Thyroid gland (tissue), 4 donors: ENCODE measurements at regions not wholly inside any gene's neighbourhood (a gene's known extent, or its start where the extent isn't known, plus 50 kb on each side); places are given as distances from the start of the nearest gene placed in this dataset.

Experiments
- DNase-seq, 2 donors: peaks; one replicate each; pipeline ENCODE4 v3.0.0-alpha.2; 2019
- H3K27ac ChIP-seq, 3 donors: fragments of 200-600 bp; sonication (generic); 1 replicate in 2 of 3; 2 replicates in 1 of 3; pipeline ENCODE4 v1.5.1; 2016 to 2019; ENCODE audit warnings: mild to moderate bottlenecking in 1 of 3, moderate library complexity in 1 of 3
- H3K27me3 ChIP-seq: fragments of 200-600 bp; sonication (generic); one replicate; pipeline ENCODE4 v1.5.1; 2019
- H3K36me3 ChIP-seq, 2 donors: fragments of 200-600 bp; sonication (generic); one replicate each; pipeline ENCODE4 v1.5.1; 2016 to 2019
- H3K4me1 ChIP-seq, 2 donors: fragments of 200-600 bp; sonication (generic); one replicate each; pipeline ENCODE4 v1.5.1; 2017 to 2019
- H3K4me3 ChIP-seq, 3 donors: fragments of 200-600 bp; sonication (generic); replicated peaks in 1 of 3; 1 replicate in 2 of 3; 2 replicates in 1 of 3; pipeline ENCODE4 v1.5.1; 2016; ENCODE audit warnings: mild to moderate bottlenecking in 1 of 3
- H3K9me3 ChIP-seq: fragments of 200-600 bp; sonication (generic); one replicate; pipeline ENCODE4 v1.5.1; 2017
- POLR2A ChIP-seq, 2 donors: fragments of 450-650 bp; IDR thresholded peaks; one replicate each; pipeline ENCODE4 v1.6.1; 2017; ENCODE audit warnings: antibody characterized with exemption in 2 of 2, mild to moderate bottlenecking in 2 of 2, moderate library complexity in 1 of 2
- WGBS, 2 donors: methylation state at CpG; one replicate each; pipeline ENCODE4 v1.1.5; 2017; 5-methylcytosine and 5-hydroxymethylcytosine counted together
- intact Hi-C: fragments of 100-400 bp; cut with DNase I; formaldehyde crosslinking; loops from one replicate; pipeline ENCODE4 v1.15.1; 2023
- TF ChIP-seq, protein P1 (sequence below), 6 experiments: fragments of 200-600 bp in 3 of 6; fragments of 450-650 bp in 3 of 6; sonication (generic) in 3 of 6; IDR thresholded peaks; one replicate each; pipeline ENCODE4 v1.5.1; 2016 to 2019; ENCODE audit warnings: antibody characterized with exemption in 6 of 6, mild to moderate bottlenecking in 2 of 6, inconsistent platforms in 1 of 6, moderate library complexity in 1 of 6

DNA sequence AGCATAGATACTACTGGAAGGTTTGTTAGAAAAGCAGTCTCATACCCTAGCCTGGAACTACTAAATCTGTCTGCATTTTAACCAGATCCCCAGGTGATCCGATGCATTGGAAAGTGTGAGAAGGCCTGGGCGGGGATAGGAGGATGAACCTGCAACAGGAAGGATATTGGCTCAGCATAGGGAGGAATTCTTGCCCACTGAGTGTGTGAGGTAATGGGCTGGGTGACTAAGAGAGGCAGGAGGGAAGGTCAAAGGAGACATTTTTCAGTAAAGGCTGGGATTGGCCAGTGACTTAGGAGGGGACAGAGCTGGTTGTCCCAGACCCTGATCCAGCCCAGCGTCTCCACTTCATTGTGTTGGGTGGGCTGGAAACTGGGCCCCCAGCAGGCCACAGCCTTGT is 191.0 kb upstream of the LRFN2 start:
- intact Hi-C loops = no loop called here
- Histone ChIP-seq H3K36me3 (no peaks in the 10 kb centered on the region), H3K4me1 (no peaks in the 10 kb centered on the region), H3K27ac (no peak overlapping the region), H3K4me3 (no peak overlapping the region), H3K27me3 (no peaks in the 10 kb centered on the region), H3K9me3 (no peaks in the 10 kb centered on the region)
- WGBS, 2 donors = 93 to 99% methylated on average over 3 of the region's 3 CpGs
- no peak for TF ChIP-seq POLR2A (IDR thresholded peaks at IDR 0.05)
- TF ChIP-seq, protein P1, sequence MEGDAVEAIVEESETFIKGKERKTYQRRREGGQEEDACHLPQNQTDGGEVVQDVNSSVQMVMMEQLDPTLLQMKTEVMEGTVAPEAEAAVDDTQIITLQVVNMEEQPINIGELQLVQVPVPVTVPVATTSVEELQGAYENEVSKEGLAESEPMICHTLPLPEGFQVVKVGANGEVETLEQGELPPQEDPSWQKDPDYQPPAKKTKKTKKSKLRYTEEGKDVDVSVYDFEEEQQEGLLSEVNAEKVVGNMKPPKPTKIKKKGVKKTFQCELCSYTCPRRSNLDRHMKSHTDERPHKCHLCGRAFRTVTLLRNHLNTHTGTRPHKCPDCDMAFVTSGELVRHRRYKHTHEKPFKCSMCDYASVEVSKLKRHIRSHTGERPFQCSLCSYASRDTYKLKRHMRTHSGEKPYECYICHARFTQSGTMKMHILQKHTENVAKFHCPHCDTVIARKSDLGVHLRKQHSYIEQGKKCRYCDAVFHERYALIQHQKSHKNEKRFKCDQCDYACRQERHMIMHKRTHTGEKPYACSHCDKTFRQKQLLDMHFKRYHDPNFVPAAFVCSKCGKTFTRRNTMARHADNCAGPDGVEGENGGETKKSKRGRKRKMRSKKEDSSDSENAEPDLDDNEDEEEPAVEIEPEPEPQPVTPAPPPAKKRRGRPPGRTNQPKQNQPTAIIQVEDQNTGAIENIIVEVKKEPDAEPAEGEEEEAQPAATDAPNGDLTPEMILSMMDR (IDR thresholded peaks at IDR 0.05) = no peak
- DNase-seq = no peak

DNA sequence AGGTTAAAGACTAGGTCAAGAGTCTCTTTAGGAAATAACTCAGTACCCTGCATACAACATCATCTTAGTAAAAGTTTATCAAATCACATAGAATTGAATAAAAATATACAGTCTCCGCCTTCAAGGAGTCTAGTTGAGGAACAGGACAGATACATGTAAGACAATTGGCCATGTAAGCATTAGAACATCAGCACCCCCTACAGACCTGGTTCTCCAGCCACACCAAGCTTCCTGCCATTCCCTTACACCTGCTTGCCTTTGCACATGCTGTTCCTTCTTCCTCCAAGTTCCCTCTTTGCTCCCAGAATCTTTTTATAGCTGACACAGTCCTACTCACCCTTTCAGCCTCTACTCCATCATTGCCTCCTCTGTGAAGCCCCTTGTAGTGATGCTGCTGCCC is 187.8 kb upstream of the LRFN2 start:
- Histone ChIP-seq H3K27me3 (no peaks in the 10 kb centered on the region), H3K9me3 (no peaks in the 10 kb centered on the region), H3K4me3 (no peak overlapping the region), H3K27ac (no peak overlapping the region), H3K4me1 (no peaks in the 10 kb centered on the region), H3K36me3 (no peaks in the 10 kb centered on the region)
- no peak for DNase-seq
- TF ChIP-seq, protein P1 (IDR thresholded peaks at IDR 0.05) = no peak
- no peak for TF ChIP-seq POLR2A (IDR thresholded peaks at IDR 0.05)
- 90 to 100% methylated on average over 1 of the region's 1 CpG for WGBS, 2 donors
- intact Hi-C loops = no loop called here

DNA sequence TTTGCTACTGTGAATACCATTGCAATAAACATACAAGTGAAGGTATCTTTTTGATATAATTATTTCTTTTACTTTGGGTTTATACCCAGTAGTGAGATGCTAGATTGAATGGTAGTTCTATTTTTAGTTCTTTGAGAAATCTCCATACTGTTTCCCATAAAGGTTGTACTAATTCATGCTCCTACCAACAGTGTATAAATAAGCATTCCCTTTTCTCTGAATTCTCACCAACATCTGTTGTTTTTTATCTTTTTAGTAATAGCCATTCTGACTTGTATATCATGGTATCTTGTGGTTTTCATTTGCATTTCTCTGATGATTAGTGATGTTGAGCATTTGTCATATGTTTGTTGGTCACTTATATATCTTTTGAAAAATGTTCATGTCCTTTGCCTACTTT is 183.6 kb upstream of the LRFN2 start:
- H3K27ac ChIP-seq = no peak overlapping the region
- no peak overlapping the region for H3K4me3 ChIP-seq
- intact Hi-C loops = no loop called here
- DNase-seq = no peak
- TF ChIP-seq, protein P1 (IDR thresholded peaks at IDR 0.05) = no peak
- no peaks in the 10 kb centered on the region for H3K27me3 ChIP-seq
- no peaks in the 10 kb centered on the region for H3K4me1 ChIP-seq
- no peaks in the 10 kb centered on the region for H3K9me3 ChIP-seq
- H3K36me3 ChIP-seq = no peaks in the 10 kb centered on the region

DNA sequence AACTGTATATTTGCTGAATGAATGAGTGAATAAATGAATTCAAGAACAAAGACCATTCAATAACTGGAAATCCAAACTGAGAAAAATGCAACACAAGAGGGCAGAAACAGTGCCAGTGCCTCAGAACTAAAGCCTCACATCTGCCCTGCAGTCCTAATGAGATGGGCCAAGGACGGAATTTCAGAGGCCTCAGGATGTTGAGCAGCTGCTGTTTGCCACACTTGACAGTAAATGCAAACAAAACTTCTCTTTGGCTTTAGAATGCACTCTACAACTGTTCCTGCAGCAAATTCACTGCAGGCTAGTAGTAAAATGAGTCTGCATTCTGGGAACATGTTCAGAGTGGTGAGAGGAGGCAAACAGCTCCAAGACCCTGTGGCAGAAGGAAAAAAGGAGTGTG is 177.6 kb upstream of the LRFN2 start:
- Histone ChIP-seq H3K4me3 (no peak overlapping the region), H3K36me3 (no peaks in the 10 kb centered on the region), H3K27me3 (no peaks in the 10 kb centered on the region), H3K9me3 (no peaks in the 10 kb centered on the region), H3K27ac (no peak overlapping the region), H3K4me1 (no peaks in the 10 kb centered on the region)
- TF ChIP-seq POLR2A (IDR thresholded peaks at IDR 0.05) = no peak
- TF ChIP-seq, protein P1 (IDR thresholded peaks at IDR 0.05) = no peak
- no peak for DNase-seq
- WGBS, 2 donors = 62 to 76% methylated on average over 1 of the region's 1 CpG
- intact Hi-C loops = no loop called here

DNA sequence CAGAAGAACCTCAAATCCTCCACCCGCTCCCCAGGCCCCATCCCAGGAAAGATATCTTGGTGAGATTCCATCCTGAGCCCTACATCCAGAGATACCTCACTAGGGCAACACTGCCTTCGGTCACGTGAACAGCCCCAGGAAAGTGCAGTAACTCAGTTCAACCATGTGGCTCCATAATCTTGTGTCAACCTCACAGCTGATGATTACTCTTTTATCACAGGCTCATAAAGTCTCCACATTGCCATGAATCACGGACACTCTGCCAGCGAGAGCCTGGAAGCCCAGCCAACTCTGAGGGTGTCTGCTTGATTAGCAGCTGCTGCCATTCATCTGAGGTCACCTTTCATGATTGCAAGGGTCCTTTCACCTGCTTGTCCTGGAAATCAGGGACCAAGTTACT is 175.8 kb upstream of the LRFN2 start:
- no peak overlapping the region for H3K27ac ChIP-seq
- no peaks in the 10 kb centered on the region for H3K36me3 ChIP-seq
- no peak for TF ChIP-seq POLR2A (IDR thresholded peaks at IDR 0.05)
- TF ChIP-seq, protein P1 (IDR thresholded peaks at IDR 0.05) = no peak
- no peaks in the 10 kb centered on the region for H3K9me3 ChIP-seq
- no peaks in the 10 kb centered on the region for H3K4me1 ChIP-seq
- no peak for DNase-seq
- 91 to 93% methylated on average over 5 of the region's 5 CpGs for WGBS, 2 donors
- no peaks in the 10 kb centered on the region for H3K27me3 ChIP-seq
- no peak overlapping the region for H3K4me3 ChIP-seq
- intact Hi-C loops = no loop called here
